MM.1S (cell line): ENCODE measurements at regions not wholly inside any gene's neighbourhood (a gene's known extent, or its start where the extent isn't known, plus 50 kb on each side); places are given as distances from the start of the nearest gene placed in this dataset.
"Not testable (repeated sequence)": the region's sequence is repeated elsewhere in the genome, so short reads cannot be mapped to it uniquely, and the experiment has no call there.

Source experiments
- DNase-seq: peaks from one replicate; pipeline ENCODE4 v3.0.0-alpha.2; 2015
- H2AFZ ChIP-seq: fragments of 300-600 bp; sonication (generic); 2 replicates; pipeline ENCODE4 v1.6.0; 2016; ENCODE audit warnings: antibody characterized with exemption, low read length
- H3F3A ChIP-seq: fragments of 300-600 bp; sonication (generic); 2 replicates; pipeline ENCODE4 v1.6.1; 2016; ENCODE audit warnings: mild to moderate bottlenecking, antibody characterized with exemption, low read length, moderate library complexity, mixed read lengths; ENCODE audit not compliant: insufficient read depth
- H3K27ac ChIP-seq: fragments of 300-600 bp; sonication (generic); 2 replicates; pipeline ENCODE4 v1.5.1; 2016; ENCODE audit warnings: mild to moderate bottlenecking, low read length
- H3K27me3 ChIP-seq: fragments of 300-600 bp; sonication (generic); replicated peaks from 2 replicates; pipeline ENCODE4 v1.6.0; 2016; ENCODE audit warnings: low read length; ENCODE audit not compliant: insufficient read depth
- H3K36me3 ChIP-seq: fragments of 300-600 bp; sonication (generic); replicated peaks from 2 replicates; pipeline ENCODE4 v1.6.1; 2016; ENCODE audit warnings: mild to moderate bottlenecking, low read length, mixed read lengths; ENCODE audit not compliant: insufficient read depth
- H3K4me1 ChIP-seq: fragments of 300-600 bp; sonication (generic); 2 replicates; pipeline ENCODE4 v1.6.1; 2016; ENCODE audit warnings: low read length, mixed read lengths
- H3K4me2 ChIP-seq: fragments of 300-600 bp; sonication (generic); 2 replicates; pipeline ENCODE4 v1.6.0; 2016; ENCODE audit warnings: low read depth, low read length
- H3K4me3 ChIP-seq: fragments of 300-600 bp; sonication (generic); 2 replicates; pipeline ENCODE4 v1.5.1; 2016; ENCODE audit warnings: low read length, mixed read lengths
- H3K79me2 ChIP-seq: fragments of 300-600 bp; sonication (generic); 2 replicates; pipeline ENCODE4 v1.6.1; 2016; ENCODE audit warnings: mixed run types, low read length, mixed read lengths
- H3K9ac ChIP-seq: fragments of 300-600 bp; sonication (generic); 2 replicates; pipeline ENCODE4 v1.6.1; 2016; ENCODE audit warnings: low read length, mixed read lengths
- H3K9me2 ChIP-seq: fragments of 300-600 bp; sonication (generic); replicated peaks from 2 replicates; pipeline ENCODE4 v1.6.1; 2016; ENCODE audit warnings: mild to moderate bottlenecking, low read length, mixed read lengths; ENCODE audit not compliant: insufficient read depth
- H3K9me3 ChIP-seq: fragments of 300-600 bp; sonication (generic); replicated peaks from 2 replicates; pipeline ENCODE4 v1.6.1; 2016; ENCODE audit warnings: mild to moderate bottlenecking, low read length, mixed read lengths; ENCODE audit not compliant: insufficient read depth
- H4K20me1 ChIP-seq: fragments of 300-600 bp; sonication (generic); 2 replicates; pipeline ENCODE4 v1.6.1; 2016; ENCODE audit warnings: mild to moderate bottlenecking, low read length, moderate library complexity, mixed read lengths; ENCODE audit not compliant: insufficient read depth
- EZH2 ChIP-seq: fragments of 300-600 bp; sonication (generic); optimal IDR thresholded peaks from 2 replicates; pipeline ENCODE3; 2017; ENCODE audit warnings: low read depth, mild to moderate bottlenecking, antibody characterized with exemption, low read length, mixed read lengths
- EZH2phosphoT487 ChIP-seq: fragments of 300-600 bp; sonication (generic); IDR thresholded peaks from 2 replicates; pipeline ENCODE4 v1.6.1; 2018; ENCODE audit warnings: antibody characterized with exemption, low read length
- TF ChIP-seq, protein P1 (sequence below): fragments of 300-600 bp; sonication (generic); IDR thresholded peaks from 2 replicates; pipeline ENCODE4 v1.5.1; 2016; ENCODE audit warnings: antibody characterized with exemption, low read length, mixed read lengths

DNA sequence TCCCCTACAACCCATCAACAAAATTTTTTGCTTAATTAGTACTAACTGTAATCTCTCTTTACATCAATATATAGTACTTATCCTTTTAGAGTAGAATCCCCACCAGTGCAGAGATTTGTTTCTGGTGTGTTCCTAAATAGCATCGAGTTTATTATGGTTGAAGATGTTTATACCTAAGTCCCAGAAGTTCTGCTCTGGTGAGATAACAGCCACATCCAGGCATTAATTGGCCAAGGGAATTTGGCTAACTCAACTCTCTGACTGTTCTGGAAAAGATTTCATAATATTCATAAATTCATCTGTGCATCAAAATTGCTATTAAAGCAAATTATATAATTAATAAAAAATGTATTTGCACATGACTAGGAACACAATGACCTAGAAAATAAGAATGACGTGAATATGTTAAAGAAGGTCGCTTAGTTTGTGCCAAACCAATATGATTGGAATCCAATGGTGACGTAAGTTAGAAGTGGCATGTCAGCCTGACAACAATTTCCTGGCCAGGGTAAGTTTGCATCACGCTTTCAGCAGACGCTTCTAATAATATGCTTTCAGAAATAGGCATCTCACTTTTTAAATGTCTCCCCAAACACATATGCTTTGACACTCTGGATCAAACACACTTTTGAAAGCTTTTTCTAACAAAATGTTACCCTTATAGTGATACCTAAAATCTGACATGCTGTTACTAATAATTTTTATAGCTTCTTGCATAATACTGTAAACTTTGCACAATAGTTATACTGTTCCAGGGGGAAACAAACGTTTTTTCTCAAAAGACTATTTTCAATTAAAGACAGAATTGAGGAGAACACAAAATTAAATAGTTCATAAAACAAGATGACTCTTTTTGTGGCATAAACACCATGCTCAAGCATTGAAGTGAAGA is 236.7 kb downstream of the TENT5A start:
- Histone ChIP-seq H3K27me3 (no peaks in the 10 kb centered on the region), H3K27ac (no peak overlapping the region), H3K79me2 (no peaks in the 10 kb centered on the region), H3K4me3 (no peak overlapping the region), H3K4me2 (no peak overlapping the region), H3K36me3 (no peaks in the 10 kb centered on the region), H3F3A (no peaks in the 10 kb centered on the region), H3K9me2 (no peaks in the 10 kb centered on the region), H2AFZ (no peak overlapping the region), H3K9ac (no peak overlapping the region), H3K9me3 (no peaks in the 10 kb centered on the region), H4K20me1 (no peaks in the 10 kb centered on the region), H3K4me1 (no peaks in the 10 kb centered on the region)
- no peak for DNase-seq
- TF ChIP-seq EZH2phosphoT487 (no peak), EZH2 (no peak)
- TF ChIP-seq, protein P1, sequence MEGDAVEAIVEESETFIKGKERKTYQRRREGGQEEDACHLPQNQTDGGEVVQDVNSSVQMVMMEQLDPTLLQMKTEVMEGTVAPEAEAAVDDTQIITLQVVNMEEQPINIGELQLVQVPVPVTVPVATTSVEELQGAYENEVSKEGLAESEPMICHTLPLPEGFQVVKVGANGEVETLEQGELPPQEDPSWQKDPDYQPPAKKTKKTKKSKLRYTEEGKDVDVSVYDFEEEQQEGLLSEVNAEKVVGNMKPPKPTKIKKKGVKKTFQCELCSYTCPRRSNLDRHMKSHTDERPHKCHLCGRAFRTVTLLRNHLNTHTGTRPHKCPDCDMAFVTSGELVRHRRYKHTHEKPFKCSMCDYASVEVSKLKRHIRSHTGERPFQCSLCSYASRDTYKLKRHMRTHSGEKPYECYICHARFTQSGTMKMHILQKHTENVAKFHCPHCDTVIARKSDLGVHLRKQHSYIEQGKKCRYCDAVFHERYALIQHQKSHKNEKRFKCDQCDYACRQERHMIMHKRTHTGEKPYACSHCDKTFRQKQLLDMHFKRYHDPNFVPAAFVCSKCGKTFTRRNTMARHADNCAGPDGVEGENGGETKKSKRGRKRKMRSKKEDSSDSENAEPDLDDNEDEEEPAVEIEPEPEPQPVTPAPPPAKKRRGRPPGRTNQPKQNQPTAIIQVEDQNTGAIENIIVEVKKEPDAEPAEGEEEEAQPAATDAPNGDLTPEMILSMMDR, result no peak

GRCh38 chr6:81514195-81514594 is 238.3 kb downstream of the TENT5A start:
- not testable (repeated sequence) for H3K79me2 ChIP-seq, H3K4me2 ChIP-seq, H3K9me2 ChIP-seq, H3K9ac ChIP-seq, H3K4me1 ChIP-seq, H3F3A ChIP-seq, H3K9me3 ChIP-seq, H3K4me3 ChIP-seq, H4K20me1 ChIP-seq, H3K27ac ChIP-seq, DNase-seq, H3K36me3 ChIP-seq, H2AFZ ChIP-seq, H3K27me3 ChIP-seq

DNA sequence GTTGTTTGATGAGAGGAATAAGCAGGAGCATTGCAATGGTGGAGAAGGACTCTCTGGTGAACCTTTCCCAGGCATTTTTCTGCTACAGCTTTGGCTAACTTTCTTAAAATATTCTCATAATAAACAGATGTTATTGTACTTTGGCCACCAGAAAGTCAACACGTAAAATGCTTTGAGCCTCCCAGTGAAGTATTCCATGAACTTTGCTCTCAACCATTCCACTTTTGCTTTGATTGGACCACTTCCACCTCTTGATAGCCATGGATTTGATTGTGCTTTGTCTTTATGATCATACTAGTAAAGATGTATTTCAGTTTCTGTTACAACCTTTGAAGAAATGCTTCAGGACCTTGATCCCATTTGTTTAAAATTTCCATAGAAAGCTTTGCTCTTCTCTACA is 241.1 kb downstream of the TENT5A start:
- Histone ChIP-seq H3K9me2 (no peaks in the 10 kb centered on the region), H3K27ac (no peak overlapping the region)

More for the DNA sequence above, 241.1 kb downstream of the TENT5A start:
- no peak for DNase-seq
- Histone ChIP-seq H3K36me3 (no peaks in the 10 kb centered on the region), H3K9ac (no peak overlapping the region), H3K4me1 (no peaks in the 10 kb centered on the region), H3F3A (no peaks in the 10 kb centered on the region), H3K4me3 (no peak overlapping the region), H4K20me1 (no peaks in the 10 kb centered on the region), H3K27me3 (no peaks in the 10 kb centered on the region), H3K4me2 (no peak overlapping the region), H3K79me2 (no peaks in the 10 kb centered on the region), H3K9me3 (no peaks in the 10 kb centered on the region), H2AFZ (no peak overlapping the region)
- TF ChIP-seq EZH2 (no peak), EZH2phosphoT487 (no peak)
- TF ChIP-seq, protein P1, result no peak
